ENCODE measurements at regions not wholly inside any gene's neighbourhood (a gene's known extent, or its start where the extent isn't known, plus 50 kb on each side); places are given as distances from the start of the nearest gene placed in this dataset.

- TF ChIP-seq KDM1A (IDR thresholded peaks at IDR 0.05; ENCODE audit: borderline replicate concordance, low read length), result no peak
- TF ChIP-seq CTCF (IDR thresholded peaks at IDR 0.05; ENCODE audit: control extremely low read depth in 1 of 3, insufficient read depth in 1 of 3, low read depth in 1 of 3, low read length in 3 of 3), result no peak
- no peak for TF ChIP-seq E2F6 (IDR thresholded peaks at IDR 0.05)
Measured at GRCh38 chr18:52001106-52001505, 338.9 kb upstream of the DCC start.
